GM21737 (cell line): ENCODE measurements at regions not wholly inside any gene's neighbourhood (a gene's known extent, or its start where the extent isn't known, plus 50 kb on each side); places are given as distances from the start of the nearest gene placed in this dataset.
"Not testable (repeated sequence)": the region's sequence is repeated elsewhere in the genome, so short reads cannot be mapped to it uniquely, and the experiment has no call there.

Experiments used
- ATAC-seq: cut with Tn5 transposase; IDR thresholded peaks from one replicate; pipeline ENCODE4 v1.9.1; 2021; ENCODE audit warnings: mild to moderate bottlenecking, moderate library complexity; ENCODE audit not compliant: unreplicated experiment

GRCh38 chr10:63994371-63994770, 473.2 kb downstream of the REEP3 start:
- no peak for ATAC-seq

GRCh38 chr10:64007157-64007556, 486.0 kb downstream of the REEP3 start:
- no peak for ATAC-seq

GRCh38 chr10:64010711-64011110, 489.5 kb downstream of the REEP3 start:
- ATAC-seq = no peak

GRCh38 chr10:64011912-64012714, 490.9 kb downstream of the REEP3 start:
- no peak for ATAC-seq

GRCh38 chr10:64014281-64014680, 493.1 kb downstream of the REEP3 start:
- ATAC-seq = no peak

GRCh38 chr10:64023926-64024470, 502.8 kb downstream of the REEP3 start:
- ATAC-seq = no peak

GRCh38 chr10:64033711-64034110, 512.5 kb downstream of the REEP3 start:
- no peak for ATAC-seq

DNA sequence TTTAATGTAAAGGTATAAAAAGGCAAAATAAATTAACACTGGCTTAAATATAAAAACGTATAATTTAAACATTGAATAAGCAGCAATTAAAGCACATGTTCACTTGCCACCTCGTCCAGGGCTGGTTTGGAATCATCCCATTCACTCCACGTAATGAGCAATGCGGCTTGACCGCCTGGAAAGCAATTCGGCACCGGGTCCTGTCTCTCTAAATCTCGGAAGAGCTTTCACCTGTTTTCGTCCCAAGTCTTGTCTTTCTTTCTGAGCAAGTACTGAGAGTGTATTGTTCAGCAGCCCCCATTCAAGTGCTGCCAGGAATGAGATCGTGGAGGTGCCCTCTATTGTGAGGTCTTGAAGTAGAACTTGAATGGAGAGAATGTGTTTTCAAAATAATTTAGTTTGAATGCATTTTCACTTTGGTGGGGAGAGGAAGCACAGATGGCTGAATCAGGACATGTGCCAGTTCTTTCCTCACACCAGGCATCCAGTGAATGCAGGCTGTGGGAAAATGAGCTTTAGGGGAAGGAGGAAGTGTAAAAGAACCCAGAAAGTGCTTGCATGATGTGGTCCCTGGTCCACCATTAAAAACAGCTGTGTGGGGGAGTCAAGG, 515.2 kb downstream of the REEP3 start:
- ATAC-seq = no peak

GRCh38 chr10:64037071-64037661, 516.0 kb downstream of the REEP3 start:
- ATAC-seq = no peak

DNA sequence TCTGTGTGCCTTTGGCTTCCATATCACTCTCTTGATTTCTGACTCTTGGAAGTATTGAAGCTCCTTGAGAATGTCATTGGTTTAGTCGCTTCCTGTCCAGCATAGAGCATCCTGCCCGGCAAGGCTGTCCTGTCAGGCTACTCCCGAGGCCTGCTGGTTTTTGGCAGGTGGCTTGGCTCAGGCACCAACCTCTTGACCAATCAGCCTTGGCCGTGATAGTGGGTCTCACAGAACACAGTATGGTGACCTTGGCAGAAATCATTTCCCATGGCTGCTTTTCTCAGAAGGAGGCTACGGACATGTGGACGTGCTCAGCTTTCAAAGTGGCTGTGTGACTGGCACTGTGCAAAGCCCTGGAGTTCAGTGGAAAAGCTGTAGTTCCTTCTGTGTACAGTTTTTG, 516.9 kb downstream of the REEP3 start:
- ATAC-seq = no peak

GRCh38 chr10:64039198-64039597, 518.0 kb downstream of the REEP3 start:
- ATAC-seq = no peak

GRCh38 chr10:64040781-64041180, 519.6 kb downstream of the REEP3 start:
- ATAC-seq = peak; percentile 10

DNA sequence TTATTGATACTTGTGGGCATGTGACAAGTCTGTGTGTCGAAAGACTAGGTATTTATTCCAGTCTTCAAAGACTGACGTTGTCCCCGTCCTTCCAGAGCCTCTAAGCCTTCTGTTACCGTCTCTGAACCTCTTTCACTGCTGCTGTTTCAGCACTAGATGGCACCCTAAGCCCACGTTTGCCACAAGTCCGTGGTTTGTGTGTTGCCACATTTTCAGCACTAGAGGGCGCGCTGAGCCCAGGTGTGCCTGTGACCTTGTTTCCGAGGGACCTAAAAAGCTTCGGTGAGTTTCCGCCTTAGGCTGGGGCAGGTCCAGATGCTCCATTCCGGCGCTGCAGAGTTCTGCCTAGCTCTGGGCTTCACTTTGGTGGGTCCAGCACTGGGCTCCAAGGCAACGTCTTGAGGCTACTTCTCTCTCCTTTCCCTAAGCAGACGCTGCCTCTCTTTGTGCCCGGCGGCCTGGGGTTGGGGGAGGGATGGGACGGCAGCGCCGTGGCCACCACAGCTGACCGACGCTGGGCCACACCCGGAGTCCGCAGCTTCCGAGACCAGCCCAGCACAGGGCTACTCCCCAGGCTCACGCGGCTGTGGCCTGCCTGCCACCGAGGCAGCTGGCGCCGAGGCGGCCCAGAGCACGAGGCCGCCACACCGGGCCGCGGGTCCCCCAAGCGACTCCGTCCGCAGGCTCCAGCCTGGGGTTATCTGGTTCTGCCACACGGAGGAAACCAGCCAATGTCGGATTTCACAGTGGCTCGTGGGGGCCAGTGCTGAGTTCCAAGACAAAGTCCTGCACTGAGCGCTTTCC, 520.2 kb downstream of the REEP3 start:
- ATAC-seq = peak; percentile 96

DNA sequence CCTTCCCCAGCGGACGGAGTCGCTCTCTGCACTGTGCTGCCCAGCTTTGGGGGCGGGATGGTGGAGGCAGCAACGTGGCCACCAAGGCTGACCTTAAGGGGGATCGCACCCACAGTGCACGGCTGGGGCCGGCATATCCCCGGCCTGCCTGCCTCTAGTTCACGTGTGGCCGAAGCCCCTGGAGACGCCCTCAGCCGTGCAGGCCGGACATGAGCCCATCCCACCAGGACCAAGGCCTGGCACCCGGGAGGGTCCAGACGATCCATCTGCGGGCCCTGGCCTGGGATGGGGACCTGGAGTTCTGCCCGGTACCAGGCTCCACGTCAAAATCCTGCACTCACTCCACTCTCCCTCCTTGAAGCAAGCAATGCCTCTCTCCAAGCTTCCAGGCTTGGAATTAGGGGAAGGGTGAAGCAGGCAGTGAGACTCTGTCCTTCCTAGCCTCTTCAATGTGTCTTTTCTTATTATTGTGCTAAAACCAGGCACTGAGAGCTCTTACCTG, 520.8 kb downstream of the REEP3 start:
- no peak for ATAC-seq

DNA sequence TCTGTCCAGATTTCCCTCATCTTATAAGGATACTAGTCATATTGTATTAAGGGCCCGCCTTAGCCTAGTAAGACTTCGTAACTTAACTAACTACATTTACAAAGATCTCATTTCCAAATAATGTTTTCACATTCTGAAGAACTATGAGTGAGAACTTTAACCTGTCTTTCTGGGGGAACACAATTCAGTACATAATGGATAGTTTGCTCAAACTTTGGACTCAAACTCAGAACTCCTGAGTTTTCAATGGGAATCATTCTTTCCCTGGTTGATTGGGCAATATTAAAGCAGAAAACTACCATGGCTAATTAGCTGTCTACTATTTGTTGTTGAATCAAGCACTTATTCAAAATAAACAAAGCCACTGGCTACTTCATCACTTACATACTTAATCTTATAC, 522.9 kb downstream of the REEP3 start:
- no peak for ATAC-seq

GRCh38 chr10:64044957-64045632, 523.9 kb downstream of the REEP3 start:
- ATAC-seq = not testable (repeated sequence)

- ATAC-seq = no peak
Observed at GRCh38 chr10:64054392-64054791, 533.2 kb downstream of the REEP3 start.

GRCh38 chr10:64059884-64060283, 538.7 kb downstream of the REEP3 start:
- ATAC-seq = no peak

GRCh38 chr10:64060389-64060788, 539.2 kb downstream of the REEP3 start:
- no peak for ATAC-seq

- no peak for ATAC-seq
Observed at GRCh38 chr10:64062793-64063192, 541.6 kb downstream of the REEP3 start.
